ENCODE measurements at regions not wholly inside any gene's neighbourhood (a gene's known extent, or its start where the extent isn't known, plus 50 kb on each side); places are given as distances from the start of the nearest gene placed in this dataset.

- no peak for TF ChIP-seq CTCF (IDR thresholded peaks at IDR 0.05)
- no peak for TF ChIP-seq POLR2A (IDR thresholded peaks at IDR 0.05)
These were observed 82.1 kb upstream of the HDAC9 start for GRCh38 chr7:18413447-18413846.
